Testis (tissue), 2 donors: ENCODE measurements at regions not wholly inside any gene's neighbourhood (a gene's known extent, or its start where the extent isn't known, plus 50 kb on each side); places are given as distances from the start of the nearest gene placed in this dataset.

Experiments used
- DNase-seq: peaks from one replicate; pipeline ENCODE4 v3.0.0-alpha.2; 2019
- H3K27ac ChIP-seq, 2 donors: fragments of 200-600 bp; sonication (generic); one replicate each; pipeline ENCODE4 v1.5.1; 2019
- H3K27me3 ChIP-seq: fragments of 200-600 bp; sonication (generic); one replicate; pipeline ENCODE4 v1.5.1; 2019
- H3K36me3 ChIP-seq: fragments of 200-600 bp; sonication (generic); one replicate; pipeline ENCODE4 v1.5.1; 2017; ENCODE audit warnings: low read depth; ENCODE audit errors: missing control alignments
- H3K4me1 ChIP-seq: fragments of 200-600 bp; sonication (generic); one replicate; pipeline ENCODE4 v1.5.1; 2019
- H3K4me3 ChIP-seq, 2 donors: fragments of 200-600 bp; sonication (generic); one replicate each; pipeline ENCODE4 v1.5.1; 2017 to 2019
- H3K9me3 ChIP-seq: fragments of 200-600 bp; sonication (generic); one replicate; pipeline ENCODE4 v1.5.1; 2017
- CTCF ChIP-seq, 3 experiments: fragments of 450-650 bp in 2 of 3; fragments of 200-600 bp in 1 of 3; sonication (generic) in 1 of 3; IDR thresholded peaks; one replicate each; pipeline ENCODE4 v1.5.1; 2016 to 2019; ENCODE audit warnings: antibody characterized with exemption in 3 of 3, mild to moderate bottlenecking in 2 of 3, moderate library complexity in 1 of 3
- POLR2A ChIP-seq: fragments of 450-650 bp; IDR thresholded peaks from one replicate; pipeline ENCODE4 v1.6.1; 2017; ENCODE audit warnings: antibody characterized with exemption, mild to moderate bottlenecking, moderate library complexity
- WGBS, 2 donors: methylation state at CpG; one replicate each; pipeline ENCODE4 v1.1.5; 2018; 5-methylcytosine and 5-hydroxymethylcytosine counted together
- intact Hi-C: fragments of 100-400 bp; cut with DNase I; formaldehyde crosslinking; loops from one replicate; pipeline ENCODE4 v1.15.1; 2023; ENCODE audit warnings: low total_unique reads

DNA sequence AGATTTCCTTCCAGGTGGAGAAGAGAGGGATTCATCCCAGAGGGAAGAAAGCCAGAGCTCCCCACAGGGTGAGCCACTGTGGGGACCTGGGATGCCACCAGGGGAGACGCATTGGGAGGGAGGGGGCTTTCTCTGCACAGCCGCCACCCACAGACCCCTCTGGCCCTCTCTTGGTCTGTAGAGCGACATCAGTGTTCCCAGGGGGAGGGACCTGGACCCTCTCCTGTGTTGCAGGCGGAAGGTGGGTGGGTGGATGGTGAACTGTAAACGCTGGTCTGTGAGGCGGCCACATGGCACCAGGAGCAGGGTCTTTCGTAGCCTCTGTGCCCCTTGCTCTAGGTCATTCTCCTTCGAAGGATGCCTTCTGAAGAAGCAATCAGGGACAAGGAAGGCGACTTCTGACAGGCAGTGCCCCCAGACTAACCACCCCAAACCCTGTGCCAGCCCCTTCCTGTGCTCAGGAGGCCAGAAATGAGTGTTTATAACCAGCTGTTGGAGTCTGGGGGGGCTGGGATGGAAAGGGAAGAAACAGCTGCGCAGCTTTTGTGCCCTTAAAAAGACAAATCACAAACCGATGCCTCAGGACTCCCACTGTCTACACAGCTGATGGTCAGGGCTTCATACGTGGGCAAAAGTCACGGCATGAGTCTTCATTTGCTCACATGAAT is 121.4 kb upstream of the ZBTB40 start:
- no peak for TF ChIP-seq CTCF (IDR thresholded peaks at IDR 0.05)
- no peak for TF ChIP-seq POLR2A
- 82 to 86% methylated on average over 8 to 13 of the region's 13 CpGs for WGBS, 2 donors
- H3K27ac ChIP-seq: no peak overlapping the region
- intact Hi-C loops: no loop called here
- H3K9me3 ChIP-seq: no peaks in the 10 kb centered on the region
- H3K27me3 ChIP-seq: no peaks in the 10 kb centered on the region
- DNase-seq: no peak
- H3K4me3 ChIP-seq: no peak overlapping the region
- peaks cover 12% of the 10 kb centered on the region for H3K4me1 ChIP-seq
- H3K36me3 ChIP-seq: no peaks in the 10 kb centered on the region

DNA sequence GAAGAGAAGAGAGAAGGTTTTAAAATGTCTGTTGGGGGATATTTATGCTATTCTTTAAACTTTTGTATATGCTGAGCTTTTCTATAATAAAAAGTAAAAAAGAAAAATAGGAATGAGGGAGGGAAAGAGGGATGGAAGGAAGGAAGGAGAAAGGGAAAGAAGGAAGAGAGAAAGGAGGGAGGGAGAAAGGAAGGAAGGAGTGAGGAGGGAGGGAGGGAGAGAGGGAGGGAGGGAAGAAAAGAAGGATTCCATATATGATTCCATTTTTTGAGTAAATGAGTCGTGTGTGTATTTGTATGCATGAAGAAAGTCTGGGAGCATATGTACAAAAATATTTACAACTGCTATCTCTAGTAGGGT is 120.9 kb upstream of the ZBTB40 start:
- intact Hi-C loops: no loop called here

GRCh38 chr1:22331618-22332423 is 119.8 kb upstream of the ZBTB40 start:
- 65 to 68% methylated on average over 16 to 17 of the region's 17 CpGs for WGBS, 2 donors
- Histone ChIP-seq H3K9me3 (no peaks in the 10 kb centered on the region), H3K4me1 (peaks cover 12% of the 10 kb centered on the region), H3K27me3 (no peaks in the 10 kb centered on the region), H3K4me3 (no peak overlapping the region), H3K27ac (no peak overlapping the region), H3K36me3 (no peaks in the 10 kb centered on the region)
- DNase-seq: no peak
- TF ChIP-seq POLR2A (no peak), CTCF (IDR thresholded peaks at IDR 0.05) (no peak)
- intact Hi-C loops: no loop called here

More for the DNA sequence above, 120.9 kb upstream of the ZBTB40 start:
- no peak overlapping the region for H3K4me3 ChIP-seq
- H3K4me1 ChIP-seq: peaks cover 12% of the 10 kb centered on the region
- WGBS, 2 donors: 86 to 95% methylated on average over 1 of the region's 1 CpG
- H3K27ac ChIP-seq: no peak overlapping the region
- TF ChIP-seq POLR2A (no peak), CTCF (IDR thresholded peaks at IDR 0.05) (no peak)
- H3K27me3 ChIP-seq: no peaks in the 10 kb centered on the region
- H3K9me3 ChIP-seq: no peaks in the 10 kb centered on the region
- no peaks in the 10 kb centered on the region for H3K36me3 ChIP-seq
- DNase-seq: no peak

- Histone ChIP-seq H3K4me3 (no peak overlapping the region), H3K27me3 (no peaks in the 10 kb centered on the region), H3K9me3 (no peaks in the 10 kb centered on the region), H3K27ac (no peak overlapping the region), H3K36me3 (no peaks in the 10 kb centered on the region), H3K4me1 (peaks cover 12% of the 10 kb centered on the region)
- intact Hi-C loops: no loop called here
- no peak for DNase-seq
- WGBS, 2 donors: 82 to 87% methylated on average over 4 of the region's 4 CpGs
- TF ChIP-seq POLR2A (no peak), CTCF (IDR thresholded peaks at IDR 0.05) (no peak)
These were observed 119.3 kb upstream of the ZBTB40 start for GRCh38 chr1:22332424-22332717.
